ENCODE measurements at regions not wholly inside any gene's neighbourhood (a gene's known extent, or its start where the extent isn't known, plus 50 kb on each side); places are given as distances from the start of the nearest gene placed in this dataset.

DNA sequence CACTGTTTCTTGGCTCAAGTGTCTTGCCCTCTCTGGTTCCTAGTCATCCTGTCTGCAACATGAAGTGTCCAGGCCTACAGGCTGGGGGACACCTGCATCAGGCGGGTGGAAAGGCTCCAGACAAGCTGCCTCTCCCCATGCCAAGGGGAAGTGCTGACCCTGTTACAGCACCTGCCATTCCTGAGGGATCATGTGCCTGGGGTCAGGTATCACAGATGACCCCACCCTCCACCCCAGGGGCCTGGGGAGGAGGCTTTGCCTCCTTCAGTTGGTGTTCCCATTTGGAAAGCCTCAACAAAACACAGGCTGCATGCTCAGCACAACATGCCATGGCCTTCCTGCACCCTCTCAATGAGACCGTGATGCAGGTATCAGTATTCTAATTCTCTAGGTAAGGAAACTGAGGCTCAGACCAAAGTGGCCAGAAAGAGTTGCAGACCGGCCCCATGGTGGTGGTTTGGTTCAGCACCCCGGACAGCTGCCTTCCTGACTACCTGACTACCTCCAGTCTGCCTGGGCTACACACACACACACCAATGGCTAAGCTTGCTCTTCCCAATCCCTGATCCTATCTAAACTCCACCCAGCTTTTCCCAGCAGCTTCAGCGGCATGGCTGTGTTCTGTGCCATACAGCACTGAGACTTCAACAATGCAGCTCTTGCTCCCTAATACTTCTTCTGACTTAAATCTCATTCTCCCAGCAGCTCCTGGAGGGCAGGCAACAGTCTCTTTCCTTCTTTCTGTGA, 69.7 kb upstream of the LINGO1 start:
- no peak for DNase-seq

DNA sequence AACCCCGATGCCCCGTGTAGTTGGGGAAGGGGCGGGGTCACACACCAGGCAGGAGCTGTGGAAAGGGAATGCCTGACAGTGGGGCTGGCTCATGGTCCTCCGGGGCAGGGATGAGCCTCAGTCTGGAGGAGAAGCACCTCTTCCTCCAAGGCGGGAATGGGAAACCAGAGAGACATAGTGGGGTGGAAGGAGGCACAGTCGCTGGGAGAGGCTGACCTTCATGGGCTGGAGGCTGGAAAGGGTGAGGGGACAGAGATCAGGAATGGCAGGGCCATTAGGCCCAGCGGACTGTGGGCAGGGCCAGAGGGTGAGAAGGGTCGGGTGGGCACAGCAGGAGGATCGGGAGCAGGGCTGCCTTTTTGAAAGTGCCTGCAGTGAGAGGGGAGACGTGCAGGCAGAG, 65.8 kb upstream of the LINGO1 start:
- DNase-seq, result no peak

DNA sequence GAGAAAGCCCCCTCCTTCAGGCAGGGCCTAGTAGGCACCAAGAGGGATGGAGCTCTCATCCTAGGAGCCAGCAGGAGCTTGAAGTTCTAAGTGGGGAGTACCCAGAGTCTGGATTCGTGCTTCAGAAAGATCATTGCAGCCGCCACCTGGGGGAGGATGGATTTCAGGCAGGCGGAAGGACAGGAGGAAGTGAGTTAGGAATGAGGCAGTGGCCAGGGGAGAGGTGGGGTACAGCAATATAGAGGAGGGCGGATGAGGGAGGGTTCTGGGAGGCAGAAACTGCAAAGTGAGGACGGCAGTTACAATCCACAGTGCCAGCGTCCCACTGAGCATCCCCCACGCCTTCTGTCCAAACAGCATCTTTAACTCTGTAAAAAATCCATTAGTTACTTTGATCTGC, 65.2 kb upstream of the LINGO1 start:
- no peak for DNase-seq

DNA sequence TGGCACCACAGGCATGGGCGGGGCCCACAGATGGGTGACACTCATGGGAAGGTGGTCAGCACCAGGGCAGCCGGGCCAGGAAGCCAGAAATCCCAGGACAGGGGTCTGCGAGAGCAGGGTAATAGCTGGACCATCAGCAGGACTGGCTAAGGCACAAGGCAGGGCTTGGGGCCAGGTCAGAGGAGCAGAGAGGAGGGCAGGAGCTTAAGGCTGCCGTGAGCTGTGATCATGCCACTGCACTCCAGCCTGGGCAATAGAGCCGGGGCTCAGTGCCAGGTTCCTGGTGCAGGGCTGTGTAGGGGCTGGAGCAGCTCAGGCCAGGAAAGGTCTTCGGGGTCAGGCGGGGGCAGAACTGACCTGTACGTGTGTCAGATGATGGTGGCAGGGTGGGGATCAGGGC, 64.2 kb upstream of the LINGO1 start:
- no peak for DNase-seq

DNA sequence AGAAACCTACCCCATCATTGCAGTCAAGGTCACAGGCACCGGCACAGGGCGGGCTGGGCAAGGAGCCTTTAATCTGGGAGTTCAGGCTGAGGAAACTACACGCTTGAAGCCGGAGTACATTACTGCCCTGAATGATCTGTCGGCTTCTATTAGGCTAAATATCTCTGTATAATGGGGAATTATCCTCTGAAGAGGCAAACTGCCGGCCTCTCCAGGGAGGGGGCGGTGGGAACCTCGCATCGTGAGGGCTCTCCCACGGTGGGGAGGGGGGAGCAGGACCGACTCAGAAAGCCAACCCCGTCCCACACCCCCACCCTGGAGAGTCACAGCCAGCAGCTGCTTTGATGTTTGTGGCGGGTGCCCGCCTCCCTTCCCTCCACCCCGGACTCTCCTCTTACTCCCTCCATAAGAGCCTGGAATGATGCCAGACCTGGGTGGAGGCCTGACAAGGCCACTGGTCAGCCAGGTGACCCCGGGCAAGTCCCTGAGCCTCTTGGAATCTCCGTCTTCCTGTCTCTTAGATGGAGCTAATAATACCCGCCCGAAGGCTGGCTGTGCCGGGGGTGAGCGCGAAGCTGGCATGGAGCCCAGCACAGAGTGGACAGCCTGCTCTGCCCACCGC, 63.4 kb upstream of the LINGO1 start:
- DNase-seq, result no peak

DNA sequence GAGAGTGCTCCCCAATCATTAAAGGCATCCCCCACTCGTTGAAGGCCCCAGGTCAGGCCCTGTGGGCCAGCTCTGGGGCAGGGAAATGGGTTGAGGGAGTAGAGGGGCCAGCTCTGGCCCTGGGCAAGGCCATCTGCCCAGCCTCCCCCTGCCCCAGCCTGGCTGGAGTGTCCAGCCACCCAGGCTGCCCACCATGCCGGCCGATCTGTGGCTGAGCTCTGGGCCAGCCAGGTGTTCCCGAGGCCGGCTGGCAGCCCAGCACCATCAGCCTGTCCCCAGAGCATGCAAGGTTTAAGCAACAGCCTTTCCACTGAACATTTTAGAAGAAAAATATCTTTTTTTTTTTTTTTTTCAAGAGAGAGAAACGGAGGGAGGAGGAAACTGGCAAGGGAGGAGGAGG, 62.8 kb upstream of the LINGO1 start:
- DNase-seq, result no peak

DNA sequence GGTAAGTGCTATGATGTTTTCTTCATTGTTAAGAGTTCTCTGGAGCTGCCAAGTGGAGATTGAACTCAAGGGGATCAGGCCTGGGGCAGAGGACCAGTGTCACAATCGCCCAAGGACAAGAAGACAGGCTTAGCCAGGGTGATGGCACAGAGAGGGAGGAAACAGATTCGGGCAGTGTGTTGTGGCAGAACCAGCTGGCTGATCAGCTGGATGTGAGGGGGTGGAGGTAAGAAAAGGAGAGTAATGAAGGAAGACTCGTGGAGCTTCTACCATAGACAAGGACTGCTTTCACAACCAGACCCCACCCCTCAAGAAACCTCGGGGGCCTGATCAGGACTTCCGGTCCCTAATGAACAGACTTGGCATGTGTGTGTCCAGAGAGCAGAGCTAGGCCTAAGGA, 60.9 kb upstream of the LINGO1 start:
- no peak for DNase-seq

DNA sequence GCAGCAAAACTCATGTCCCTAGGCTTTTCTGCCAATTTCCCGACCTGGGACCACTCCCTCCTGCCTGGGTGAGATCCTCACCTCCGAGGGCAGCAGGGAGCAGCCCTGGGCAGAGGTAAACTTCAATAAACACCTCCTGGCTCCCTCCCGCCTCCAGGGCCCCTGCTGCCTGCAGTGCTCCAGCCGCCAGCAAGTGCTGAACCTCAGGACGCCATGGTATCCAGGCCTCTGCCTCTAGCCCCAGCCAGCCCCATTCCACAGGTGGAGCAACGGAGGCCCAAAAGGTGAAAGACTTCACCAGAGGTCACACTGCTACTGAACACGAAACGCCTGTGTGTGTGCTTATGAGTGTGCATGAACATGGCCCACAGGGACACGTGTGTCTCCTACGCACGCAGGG, 59.9 kb upstream of the LINGO1 start:
- DNase-seq, result no peak

DNA sequence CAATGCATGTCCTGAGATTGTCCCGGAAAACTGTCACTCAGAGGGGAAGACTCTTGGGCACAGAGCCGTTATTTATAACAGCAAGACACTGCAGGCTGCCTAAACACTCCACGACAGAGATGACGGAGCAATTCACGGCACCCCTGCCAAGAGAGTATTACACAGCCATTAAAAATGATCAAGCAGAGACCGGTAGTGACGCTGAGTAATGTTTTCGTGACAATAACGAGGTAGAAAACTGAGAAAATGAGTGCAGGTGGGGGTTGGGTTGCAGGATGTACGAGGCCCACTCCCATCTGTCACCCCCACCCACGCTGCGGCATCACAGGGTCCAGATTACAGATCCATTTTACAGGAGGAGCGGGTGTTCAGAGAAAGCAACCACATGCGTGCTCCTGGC, 58.9 kb upstream of the LINGO1 start:
- no peak for DNase-seq

DNA sequence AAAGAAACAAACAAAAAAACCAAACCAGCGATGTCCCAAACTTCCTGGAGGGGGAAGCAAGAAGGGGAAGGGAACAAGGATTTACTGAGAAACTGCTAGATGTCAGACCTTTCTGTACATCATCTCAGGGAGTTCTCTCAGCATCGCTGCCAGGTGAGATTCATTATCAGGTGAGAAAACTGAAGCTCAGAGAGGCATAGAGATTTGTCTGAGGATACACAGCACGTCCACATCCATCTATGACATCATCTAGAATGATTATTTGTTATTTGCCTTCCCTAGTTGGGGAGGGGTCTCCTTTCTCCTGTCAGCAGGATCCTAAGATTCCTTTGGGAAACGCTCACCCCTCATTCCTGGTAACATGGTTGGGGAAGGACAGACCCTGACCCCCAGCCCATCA, 57.1 kb upstream of the LINGO1 start:
- DNase-seq, result no peak

DNA sequence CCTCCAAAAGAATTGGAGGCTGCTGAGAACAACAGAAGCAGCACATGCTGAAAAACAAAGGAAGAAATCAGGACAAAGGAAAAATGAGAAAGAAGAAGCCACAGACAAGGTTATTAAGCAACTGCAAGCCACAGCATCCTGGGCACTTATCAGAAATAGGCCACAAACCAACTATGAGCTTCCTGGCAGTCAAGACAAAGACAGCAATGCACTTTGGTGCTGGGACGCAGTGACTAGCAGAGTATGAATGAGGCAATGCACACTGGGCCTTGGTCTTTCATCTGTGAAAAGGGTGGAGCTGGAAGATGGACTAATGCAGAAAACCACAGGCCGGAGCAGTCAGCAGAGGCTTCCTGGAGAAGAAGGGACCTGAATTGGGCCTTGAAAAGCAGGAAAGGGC, 56.0 kb upstream of the LINGO1 start:
- no peak for DNase-seq

DNA sequence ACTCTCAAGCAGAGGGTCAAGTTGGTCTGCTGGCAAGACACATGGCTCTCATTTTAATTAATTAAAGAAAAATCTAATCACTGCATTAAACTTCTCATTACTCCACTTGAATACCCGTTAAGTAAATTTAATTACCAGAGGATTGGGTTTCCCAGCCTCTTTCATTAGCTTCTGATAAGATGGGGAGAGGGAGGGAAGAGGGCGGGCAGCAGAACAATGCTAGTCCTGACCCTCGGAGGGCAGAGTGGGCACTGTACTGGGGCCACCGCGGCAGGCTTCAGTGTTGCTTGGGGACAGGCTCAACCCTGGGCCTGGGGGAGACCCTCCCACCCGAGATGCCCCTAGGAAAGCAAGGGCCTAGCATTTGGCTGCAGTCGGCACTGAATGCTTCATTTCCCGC, 55.6 kb upstream of the LINGO1 start:
- no peak for DNase-seq

DNA sequence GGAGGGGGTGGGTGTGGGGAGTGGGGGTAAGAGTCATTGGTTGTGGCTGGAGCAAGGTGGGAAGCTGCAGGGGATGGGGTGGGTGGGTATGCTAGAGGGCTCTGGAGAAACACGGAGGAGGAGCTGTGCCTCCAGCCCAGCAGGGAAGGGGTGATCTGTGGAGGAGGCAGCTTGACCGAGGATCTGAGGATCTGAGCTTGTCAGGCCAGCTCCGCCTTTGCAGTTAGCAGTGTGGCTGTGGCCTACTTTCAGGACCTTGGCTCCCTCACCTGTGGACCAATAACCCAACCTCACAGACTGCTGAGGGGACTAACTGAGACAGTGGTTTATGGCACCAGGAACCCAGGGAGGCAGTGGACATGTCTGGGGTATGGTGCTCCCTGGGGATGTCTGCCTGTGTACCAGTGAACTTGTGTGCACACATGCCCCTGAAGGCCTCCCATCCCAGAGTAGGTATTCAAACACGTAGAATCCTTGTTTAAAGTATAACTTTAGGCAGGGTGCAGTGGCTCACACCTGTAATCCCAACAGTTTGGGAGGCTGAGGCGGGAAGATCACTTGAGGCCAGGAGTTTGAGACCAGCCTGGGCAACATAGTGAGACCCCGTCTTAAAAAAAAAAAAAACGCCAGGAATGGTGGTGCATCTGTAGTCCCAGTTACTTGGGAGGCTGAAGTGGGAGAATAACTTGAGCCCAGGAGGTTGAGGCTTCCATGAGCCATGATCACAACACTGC, 52.5 kb upstream of the LINGO1 start:
- DNase-seq, result no peak

DNA sequence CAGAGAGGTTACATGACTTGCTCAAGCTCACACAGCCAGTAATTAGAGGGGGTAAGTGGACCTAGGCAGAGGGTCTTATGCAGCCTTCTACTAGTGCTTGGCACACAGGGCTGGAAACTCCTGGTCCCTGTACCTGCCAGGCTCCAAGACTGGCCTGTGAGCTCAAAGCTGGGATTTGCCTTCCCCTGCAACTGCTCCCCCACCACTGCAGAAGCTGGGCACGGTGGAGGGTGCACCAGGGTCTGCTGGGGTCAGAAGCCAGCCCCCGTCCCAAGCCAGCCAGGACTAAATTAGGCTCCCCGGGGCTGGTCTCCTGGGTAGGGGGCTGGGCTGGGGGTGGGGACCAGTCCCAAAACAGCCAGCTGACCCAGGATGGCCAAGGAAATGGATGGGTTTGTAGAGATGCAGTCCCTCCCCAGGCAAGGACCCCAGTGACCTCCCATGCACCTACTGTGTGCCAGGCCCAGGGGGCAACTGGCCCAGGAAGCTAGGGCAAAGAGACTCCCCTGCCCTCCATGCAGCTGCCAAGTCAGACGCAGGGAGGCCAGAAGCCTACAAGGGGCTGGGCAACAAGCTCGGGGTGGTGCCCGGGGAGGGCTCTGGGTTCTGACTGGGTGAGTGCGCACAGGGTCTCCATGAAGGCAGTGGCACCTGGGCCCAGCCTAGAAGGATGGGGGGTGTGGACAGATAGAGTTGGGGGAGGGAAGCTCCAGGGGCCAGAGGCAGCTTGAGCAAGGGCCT, 51.8 kb upstream of the LINGO1 start:
- DNase-seq, result no peak

DNA sequence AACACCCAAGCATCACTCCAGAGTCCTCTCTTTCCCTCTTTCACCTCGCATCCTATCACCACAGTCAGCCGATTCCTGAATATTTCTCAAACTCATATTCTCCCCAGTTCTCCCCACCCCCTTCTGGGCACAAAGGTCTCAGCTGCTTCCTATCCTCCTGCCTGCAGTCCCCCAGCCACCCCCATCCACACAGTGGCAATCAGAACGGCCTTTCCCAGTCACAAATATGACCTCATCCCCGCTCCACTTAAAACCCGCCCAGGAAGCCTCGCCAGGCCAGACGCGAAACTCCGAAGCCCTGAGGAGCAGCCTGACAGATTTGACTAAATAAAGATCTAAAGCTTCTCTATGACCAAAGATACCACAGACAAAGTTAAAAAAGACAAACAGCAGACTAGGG, 49.9 kb upstream of the LINGO1 start:
- no peak for DNase-seq

Measured in activated naive CD4-positive, alpha-beta T cell treated with Interleukin-2 at 50 U/mL for 16 hours (primary cell).